IMR-90 (cell line): ENCODE measurements at regions not wholly inside any gene's neighbourhood (a gene's known extent, or its start where the extent isn't known, plus 50 kb on each side); places are given as distances from the start of the nearest gene placed in this dataset.

Experiments
- ATAC-seq: fragments of 200-7000 bp; cut with Tn5 transposase; 2 replicates; pipeline ENCODE4 v1.9.1; 2020; ENCODE audit warnings: low read depth, mild to moderate bottlenecking, moderate library complexity
- BruUV-seq: library from RNA; stranded (reverse); fragments of 400-500 nt; replicated peaks from 2 replicates; lab custom pipeline; 2021; lab: Mats Ljungman, UMichigan
- CTCF ChIA-PET: fragments of 300-600 bp; formaldehyde crosslinking; extraction: SDS; loops from one replicate; lab custom pipeline; 2021; ENCODE audit warnings: antibody characterized with exemption; lab: Yijun Ruan, JAX
- POLR2A ChIA-PET: fragments of 300-600 bp; sonication (Branson Sonifier 250); formaldehyde crosslinking; loops from one replicate; lab custom pipeline; 2022; ENCODE audit warnings: antibody characterized with exemption; ENCODE audit not compliant: unreplicated experiment; lab: Charles Lee
- DNase-seq: peaks from one replicate; pipeline ENCODE4 v3.0.0; 2013
- H2AFZ ChIP-seq: replicated peaks from 2 replicates; pipeline ENCODE3; 2013; ENCODE audit warnings: low read length, mild to moderate bottlenecking; ENCODE audit not compliant: poor library complexity
- H2AK5ac ChIP-seq: 2 replicates; pipeline ENCODE4 v1.6.1; 2013; ENCODE audit warnings: low read depth, low read length, inconsistent platforms
- H2AK9ac ChIP-seq: replicated peaks from 2 replicates; pipeline ENCODE3; 2013; ENCODE audit warnings: mild to moderate bottlenecking, low read depth, low read length, moderate library complexity; ENCODE audit not compliant: poor library complexity
- H2BK120ac ChIP-seq: 2 replicates; pipeline ENCODE4 v1.6.1; 2013; ENCODE audit warnings: low read depth, low read length, inconsistent platforms
- H2BK15ac ChIP-seq: 3 replicates; pipeline ENCODE4 v1.6.1; 2013; ENCODE audit warnings: low read depth, low read length, inconsistent platforms
- H2BK20ac ChIP-seq: 2 replicates; pipeline ENCODE4 v1.6.1; 2013; ENCODE audit warnings: low read depth, mild to moderate bottlenecking, inconsistent platforms, low read length, moderate library complexity
- H2BK5ac ChIP-seq: 2 replicates; pipeline ENCODE4 v1.6.1; 2013; ENCODE audit warnings: mild to moderate bottlenecking, low read depth, low read length, inconsistent platforms; ENCODE audit not compliant: poor library complexity, severe bottlenecking
- H3K14ac ChIP-seq: replicated peaks from 2 replicates; pipeline ENCODE4 v1.6.1; 2013; ENCODE audit warnings: low read depth, low read length, inconsistent platforms
- H3K18ac ChIP-seq: 2 replicates; pipeline ENCODE4 v1.6.1; 2013; ENCODE audit warnings: low read depth, low read length, control low read depth
- H3K23ac ChIP-seq: 2 replicates; pipeline ENCODE4 v1.6.1; 2013; ENCODE audit warnings: low read depth, low read length, inconsistent platforms
- H3K27ac ChIP-seq: 2 replicates; pipeline ENCODE4 v1.5.1; 2013; ENCODE audit warnings: mild to moderate bottlenecking, control low read depth, low read length; ENCODE audit not compliant: insufficient read depth
- H3K27me3 ChIP-seq: 2 replicates; pipeline ENCODE4 v1.6.1; 2013; ENCODE audit warnings: low read length; ENCODE audit not compliant: control insufficient read depth, insufficient read depth
- H3K36me3 ChIP-seq: 2 replicates; pipeline ENCODE4 v1.6.1; 2013; ENCODE audit warnings: low read length, mixed read lengths; ENCODE audit not compliant: control insufficient read depth, insufficient read depth
- H3K4ac ChIP-seq: 2 replicates; pipeline ENCODE4 v1.6.1; 2013; ENCODE audit warnings: low read depth, low read length, inconsistent platforms
- H3K4me1 ChIP-seq: 2 replicates; pipeline ENCODE4 v1.6.1; 2013; ENCODE audit warnings: low read length, mixed read lengths; ENCODE audit not compliant: control insufficient read depth, insufficient read depth
- H3K4me2 ChIP-seq: 2 replicates; pipeline ENCODE4 v1.6.1; 2013; ENCODE audit warnings: low read depth, mild to moderate bottlenecking, control low read depth, low read length, moderate library complexity
- H3K4me3 ChIP-seq: 2 replicates; pipeline ENCODE4 v1.5.1; 2013; ENCODE audit warnings: low read depth, mild to moderate bottlenecking, control low read depth, low read length, moderate library complexity; ENCODE audit not compliant: insufficient read depth
- H3K56ac ChIP-seq: 2 replicates; pipeline ENCODE4 v1.6.1; 2013; ENCODE audit warnings: low read length, inconsistent platforms; ENCODE audit not compliant: insufficient read depth; ENCODE audit errors: extremely low read depth
- H3K79me1 ChIP-seq, 2 experiments: 2 replicates each; pipeline ENCODE4 v1.6.1; 2013; ENCODE audit warnings: low read length in 2 of 2, inconsistent platforms in 1 of 2, low read depth in 1 of 2
- H3K9ac ChIP-seq: 2 replicates; pipeline ENCODE4 v1.6.1; 2013; ENCODE audit warnings: low read depth, low read length, control low read depth
- H3K9me1 ChIP-seq: 2 replicates; pipeline ENCODE4 v1.6.1; 2013; ENCODE audit warnings: low read length, inconsistent platforms; ENCODE audit not compliant: insufficient read depth
- H3K9me3 ChIP-seq: 2 replicates; pipeline ENCODE4 v1.6.1; 2013; ENCODE audit warnings: low read length; ENCODE audit not compliant: control insufficient read depth, insufficient read depth
- H4K20me1 ChIP-seq: 2 replicates; pipeline ENCODE4 v1.6.1; 2013; ENCODE audit warnings: low read length, inconsistent platforms; ENCODE audit not compliant: insufficient read depth
- H4K5ac ChIP-seq: 2 replicates; pipeline ENCODE4 v1.6.1; 2013; ENCODE audit warnings: mild to moderate bottlenecking, low read depth, low read length, control low read depth
- H4K8ac ChIP-seq, 2 experiments: 2 replicates each; pipeline ENCODE4 v1.6.1; 2013; ENCODE audit warnings: low read depth in 2 of 2, low read length in 2 of 2, control low read depth in 1 of 2, inconsistent platforms in 1 of 2
- H4K91ac ChIP-seq: 2 replicates; pipeline ENCODE4 v1.6.1; 2013; ENCODE audit warnings: low read depth, low read length, inconsistent platforms; ENCODE audit not compliant: insufficient read depth
- CEBPB ChIP-seq: IDR thresholded peaks from 2 replicates; pipeline ENCODE4 v1.6.1; 2012; ENCODE audit warnings: low read depth, low read length, improper control_type of control experiment
- CHD1 ChIP-seq: IDR thresholded peaks from 2 replicates; pipeline ENCODE4 v1.6.1; 2012; ENCODE audit warnings: low read depth, low read length, improper control_type of control experiment
- FOS ChIP-seq: fragments of 150-350 bp; IDR thresholded peaks from 2 replicates; pipeline ENCODE4 v1.6.1; 2016; ENCODE audit warnings: low read depth, low read length
- MAFK ChIP-seq: IDR thresholded peaks from 2 replicates; pipeline ENCODE4 v1.6.1; 2012; ENCODE audit warnings: low read depth, low read length, improper control_type of control experiment
- MAZ ChIP-seq: IDR thresholded peaks from 2 replicates; pipeline ENCODE4 v1.6.1; 2012; ENCODE audit warnings: low read depth, mild to moderate bottlenecking, low read length, improper control_type of control experiment, moderate library complexity, borderline replicate concordance
- MXI1 ChIP-seq: IDR thresholded peaks from 2 replicates; pipeline ENCODE4 v1.6.1; 2012; ENCODE audit warnings: low read depth, mild to moderate bottlenecking, low read length, moderate library complexity, borderline replicate concordance
- NFE2L2 ChIP-seq: fragments of 150-350 bp; IDR thresholded peaks from 2 replicates; pipeline ENCODE4 v1.6.1; 2016; ENCODE audit warnings: low read depth, mild to moderate bottlenecking, low read length
- RAD21 ChIP-seq: IDR thresholded peaks from 2 replicates; pipeline ENCODE4 v1.6.1; 2012; ENCODE audit warnings: low read length, improper control_type of control experiment
- RCOR1 ChIP-seq: IDR thresholded peaks from 2 replicates; pipeline ENCODE4 v1.6.1; 2012; ENCODE audit warnings: mild to moderate bottlenecking, low read length, improper control_type of control experiment; ENCODE audit not compliant: insufficient replicate concordance
- RFX5 ChIP-seq: IDR thresholded peaks from 2 replicates; pipeline ENCODE4 v1.8.0; 2012; ENCODE audit warnings: low read depth, mild to moderate bottlenecking, low read length, moderate library complexity
- SMC3 ChIP-seq: fragments of 150-350 bp; IDR thresholded peaks from 2 replicates; pipeline ENCODE4 v1.6.1; 2016; ENCODE audit warnings: low read depth, mild to moderate bottlenecking, antibody characterized with exemption, low read length, moderate library complexity
- WGBS, 2 experiments: methylation state at CpG; one replicate each; pipeline versions ENCODE4 v1.1.5 to v1.1.7; 2013; ENCODE audit warnings: missing lambda C conversion rate in 2 of 2; ENCODE audit not compliant: insufficient read length in 1 of 2; ENCODE audit errors: extremely low coverage in 2 of 2; 5-methylcytosine and 5-hydroxymethylcytosine counted together
- dilution Hi-C: fragments of 300-500 bp; cut with HindIII; formaldehyde crosslinking; loops from one replicate; pipeline ENCODE4 v1.14.3; 2018; ENCODE audit warnings: low sequenced_read_pairs; ENCODE audit not compliant: unreplicated experiment
- in situ Hi-C: fragments of 300-500 bp; cut with MboI; formaldehyde crosslinking; loops from 3 replicates; pipeline ENCODE4 v1.14.3; 2019; ENCODE audit warnings: low sequenced_read_pairs, inconsistent platforms, mixed read lengths
- intact Hi-C: fragments of 100-400 bp; cut with micrococcal nuclease; formaldehyde crosslinking; loops from 2 replicates; pipeline ENCODE4 v1.10.0; 2022
- TF ChIP-seq, protein P1 (sequence below): fragments of 150-350 bp; IDR thresholded peaks from 2 replicates; pipeline ENCODE4 v1.6.1; 2016; ENCODE audit warnings: low read depth, mild to moderate bottlenecking, low read length, moderate library complexity, borderline replicate concordance
- TF ChIP-seq, protein P2 (sequence below): fragments of 150-350 bp; IDR thresholded peaks from 2 replicates; pipeline ENCODE4 v1.6.1; 2017; ENCODE audit warnings: mild to moderate bottlenecking, antibody characterized with exemption, low read length, low read depth

DNA sequence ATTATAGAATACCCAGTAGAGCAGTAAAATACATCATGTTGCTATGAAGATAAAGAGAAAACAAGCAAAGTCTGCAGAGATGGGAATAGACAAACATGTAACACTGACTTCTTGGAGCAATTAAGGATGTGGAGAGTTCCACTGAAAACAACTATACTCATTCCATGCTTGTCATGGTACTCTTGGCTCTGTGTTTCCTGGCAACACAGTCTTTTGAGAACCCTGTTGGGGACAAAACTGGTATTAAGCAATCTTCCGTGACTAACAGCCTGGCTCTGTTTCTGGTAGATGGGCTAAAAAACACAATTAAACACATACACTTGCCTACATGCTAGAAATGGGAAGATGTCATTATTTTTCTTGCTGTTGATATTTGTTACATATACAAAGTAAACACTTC lies 1212.3 kb upstream of the GBE1 start:
- H2AFZ ChIP-seq = no peak overlapping the region
- CTCF ChIA-PET = no interaction called here
- H2BK120ac ChIP-seq = no peak overlapping the region
- no peaks in the 10 kb centered on the region for H3K36me3 ChIP-seq
- no peak overlapping the region for H3K4ac ChIP-seq
- ATAC-seq (no peak), DNase-seq (no peak)
- no CpG with 5 or more reads among the region's 1 CpG for WGBS, 2 experiments
- H3K9ac ChIP-seq = no peak overlapping the region
- no peaks in the 10 kb centered on the region for H3K9me3 ChIP-seq
- no peak overlapping the region for H3K4me3 ChIP-seq
- H3K79me1 ChIP-seq = no peaks in the 10 kb centered on the region
- H4K20me1 ChIP-seq = no peaks in the 10 kb centered on the region
- H2BK20ac ChIP-seq = no peak overlapping the region
- no peak overlapping the region for H2AK5ac ChIP-seq
- no peak overlapping the region for H3K56ac ChIP-seq
- H4K8ac ChIP-seq = no peak overlapping the region
- dilution Hi-C loops (no loop called here), in situ Hi-C loops (no loop called here), intact Hi-C loops (no loop called here)
- H3K27me3 ChIP-seq = no peaks in the 10 kb centered on the region
- no peak overlapping the region for H3K14ac ChIP-seq
- H3K18ac ChIP-seq = no peak overlapping the region
- TF ChIP-seq, protein P1, sequence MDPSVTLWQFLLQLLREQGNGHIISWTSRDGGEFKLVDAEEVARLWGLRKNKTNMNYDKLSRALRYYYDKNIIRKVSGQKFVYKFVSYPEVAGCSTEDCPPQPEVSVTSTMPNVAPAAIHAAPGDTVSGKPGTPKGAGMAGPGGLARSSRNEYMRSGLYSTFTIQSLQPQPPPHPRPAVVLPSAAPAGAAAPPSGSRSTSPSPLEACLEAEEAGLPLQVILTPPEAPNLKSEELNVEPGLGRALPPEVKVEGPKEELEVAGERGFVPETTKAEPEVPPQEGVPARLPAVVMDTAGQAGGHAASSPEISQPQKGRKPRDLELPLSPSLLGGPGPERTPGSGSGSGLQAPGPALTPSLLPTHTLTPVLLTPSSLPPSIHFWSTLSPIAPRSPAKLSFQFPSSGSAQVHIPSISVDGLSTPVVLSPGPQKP = no peak
- no peak for TF ChIP-seq CEBPB
- TF ChIP-seq, protein P2, sequence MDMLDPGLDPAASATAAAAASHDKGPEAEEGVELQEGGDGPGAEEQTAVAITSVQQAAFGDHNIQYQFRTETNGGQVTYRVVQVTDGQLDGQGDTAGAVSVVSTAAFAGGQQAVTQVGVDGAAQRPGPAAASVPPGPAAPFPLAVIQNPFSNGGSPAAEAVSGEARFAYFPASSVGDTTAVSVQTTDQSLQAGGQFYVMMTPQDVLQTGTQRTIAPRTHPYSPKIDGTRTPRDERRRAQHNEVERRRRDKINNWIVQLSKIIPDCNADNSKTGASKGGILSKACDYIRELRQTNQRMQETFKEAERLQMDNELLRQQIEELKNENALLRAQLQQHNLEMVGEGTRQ = no peak
- no peak for TF ChIP-seq RAD21
- TF ChIP-seq RFX5 = no peak
- TF ChIP-seq MAFK = no peak
- no peak for TF ChIP-seq SMC3
- TF ChIP-seq CHD1 = no peak
- no peak for TF ChIP-seq FOS
- TF ChIP-seq MXI1 = no peak
- no peak for TF ChIP-seq NFE2L2
- TF ChIP-seq MAZ = no peak
- TF ChIP-seq RCOR1 = no peak
- H3K23ac ChIP-seq = no peak overlapping the region
- H3K4me1 ChIP-seq = no peaks in the 10 kb centered on the region
- BruUV-seq = no TSS peak
- H3K9me1 ChIP-seq = no peaks in the 10 kb centered on the region
- no peak overlapping the region for H2BK5ac ChIP-seq
- POLR2A ChIA-PET = no interaction called here
- no peak overlapping the region for H3K4me2 ChIP-seq
- H3K27ac ChIP-seq = no peak overlapping the region
- no peak overlapping the region for H2AK9ac ChIP-seq
- no peak overlapping the region for H4K5ac ChIP-seq
- H4K91ac ChIP-seq = no peak overlapping the region
- no peak overlapping the region for H2BK15ac ChIP-seq
